ENCODE measurements at regions not wholly inside any gene's neighbourhood (a gene's known extent, or its start where the extent isn't known, plus 50 kb on each side); places are given as distances from the start of the nearest gene placed in this dataset.

DNA sequence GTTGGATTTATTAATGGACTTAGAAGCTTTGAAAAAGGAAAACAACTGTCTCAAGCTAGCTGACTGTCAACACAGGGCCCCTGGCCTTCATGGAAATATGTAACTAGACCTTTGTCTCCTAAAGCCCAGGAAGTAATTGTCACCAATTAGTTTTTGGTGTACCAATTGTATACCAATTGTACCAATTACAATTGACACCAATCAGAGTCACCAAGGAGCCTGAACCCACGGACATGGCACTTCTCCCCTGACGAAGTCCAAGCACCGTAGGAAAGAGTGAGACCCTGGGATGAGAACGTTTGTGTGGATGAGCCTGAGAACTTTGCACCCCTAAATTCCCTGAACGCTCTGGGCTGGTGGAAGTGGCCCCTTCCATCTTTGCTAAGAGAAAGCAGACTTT lies 129.0 kb downstream of the ENGASE start:
- TF ChIP-seq POLR2A (IDR thresholded peaks at IDR 0.05): no peak
- TF ChIP-seq, protein P1, sequence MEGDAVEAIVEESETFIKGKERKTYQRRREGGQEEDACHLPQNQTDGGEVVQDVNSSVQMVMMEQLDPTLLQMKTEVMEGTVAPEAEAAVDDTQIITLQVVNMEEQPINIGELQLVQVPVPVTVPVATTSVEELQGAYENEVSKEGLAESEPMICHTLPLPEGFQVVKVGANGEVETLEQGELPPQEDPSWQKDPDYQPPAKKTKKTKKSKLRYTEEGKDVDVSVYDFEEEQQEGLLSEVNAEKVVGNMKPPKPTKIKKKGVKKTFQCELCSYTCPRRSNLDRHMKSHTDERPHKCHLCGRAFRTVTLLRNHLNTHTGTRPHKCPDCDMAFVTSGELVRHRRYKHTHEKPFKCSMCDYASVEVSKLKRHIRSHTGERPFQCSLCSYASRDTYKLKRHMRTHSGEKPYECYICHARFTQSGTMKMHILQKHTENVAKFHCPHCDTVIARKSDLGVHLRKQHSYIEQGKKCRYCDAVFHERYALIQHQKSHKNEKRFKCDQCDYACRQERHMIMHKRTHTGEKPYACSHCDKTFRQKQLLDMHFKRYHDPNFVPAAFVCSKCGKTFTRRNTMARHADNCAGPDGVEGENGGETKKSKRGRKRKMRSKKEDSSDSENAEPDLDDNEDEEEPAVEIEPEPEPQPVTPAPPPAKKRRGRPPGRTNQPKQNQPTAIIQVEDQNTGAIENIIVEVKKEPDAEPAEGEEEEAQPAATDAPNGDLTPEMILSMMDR (IDR thresholded peaks at IDR 0.05): no peak
- no peak for TF ChIP-seq EP300 (IDR thresholded peaks at IDR 0.05)
- H3K36me3 ChIP-seq: no peaks in the 10 kb centered on the region
- 78 to 79% methylated on average over 5 of the region's 5 CpGs for WGBS, 2 donors
- no peak for DNase-seq (ENCODE audit: low spot score in 2 of 2)
- no peak overlapping the region for H3K27ac ChIP-seq
- H3K4me3 ChIP-seq: no peak overlapping the region
- H3K27me3 ChIP-seq: peaks cover 0 to 10% of the 10 kb centered on the region in 2 donors
- H3K4me1 ChIP-seq: no peaks in the 10 kb centered on the region
- H3K9me3 ChIP-seq: peaks cover 0 to 4% (median 0%) of the 10 kb centered on the region in 4 donors

DNA sequence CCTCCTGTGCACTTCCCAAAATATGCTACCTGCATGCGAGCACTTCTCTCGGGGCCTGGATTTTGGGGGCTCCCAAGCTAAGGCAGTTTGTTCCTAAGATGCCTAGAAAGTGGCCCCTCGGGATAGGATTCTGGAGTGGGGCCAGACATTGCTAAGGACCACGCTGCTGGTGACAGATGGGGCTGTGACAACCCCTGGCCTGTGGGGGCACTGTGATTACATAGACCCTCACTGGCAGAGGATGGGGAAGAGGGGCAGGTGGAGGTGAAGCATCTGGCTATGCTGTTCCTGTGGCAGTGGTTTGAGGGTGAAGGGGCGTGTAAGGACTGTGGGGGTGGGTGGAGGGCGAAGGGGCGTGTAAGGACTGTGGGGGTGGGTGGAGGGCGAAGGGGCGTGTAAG lies 128.4 kb downstream of the ENGASE start:
- Histone ChIP-seq H3K9me3 (peaks cover 0 to 4% (median 0%) of the 10 kb centered on the region in 4 donors), H3K36me3 (no peaks in the 10 kb centered on the region), H3K4me3 (no peak overlapping the region), H3K27ac (no peak overlapping the region), H3K27me3 (peaks cover 0 to 10% of the 10 kb centered on the region in 2 donors), H3K4me1 (no peaks in the 10 kb centered on the region)
- no peak for TF ChIP-seq EP300 (IDR thresholded peaks at IDR 0.05)
- TF ChIP-seq, protein P1 (IDR thresholded peaks at IDR 0.05): no peak
- TF ChIP-seq POLR2A (IDR thresholded peaks at IDR 0.05): no peak
- 61 to 72% methylated on average over 4 to 5 of the region's 9 CpGs for WGBS, 2 donors
- DNase-seq (ENCODE audit: low spot score in 2 of 2): no peak

DNA sequence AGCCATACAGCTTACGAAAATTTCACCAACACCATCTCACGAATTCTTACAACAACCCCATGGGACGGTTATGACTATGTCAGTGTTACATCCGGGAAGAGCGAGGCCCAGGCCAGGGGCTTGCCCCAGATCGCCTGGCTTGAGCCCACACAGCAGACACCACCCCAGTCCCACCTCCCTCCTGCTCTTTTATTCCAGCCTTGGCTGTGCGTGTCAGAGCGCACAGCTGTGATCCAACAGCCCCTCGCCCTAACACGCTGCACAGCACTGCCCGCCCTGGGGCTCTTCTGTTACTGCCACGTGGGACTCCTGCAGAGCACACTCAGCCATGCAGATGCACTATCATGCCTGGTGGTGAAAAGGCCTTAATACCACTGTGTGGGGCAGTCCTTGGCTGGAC lies 127.9 kb downstream of the ENGASE start:
- H3K4me1 ChIP-seq: no peaks in the 10 kb centered on the region
- peaks cover 0 to 4% (median 0%) of the 10 kb centered on the region in 4 donors for H3K9me3 ChIP-seq
- no peak overlapping the region for H3K4me3 ChIP-seq
- H3K27ac ChIP-seq: no peak overlapping the region
- TF ChIP-seq, protein P1 (IDR thresholded peaks at IDR 0.05): no peak
- TF ChIP-seq EP300 (IDR thresholded peaks at IDR 0.05): no peak
- no peak for TF ChIP-seq POLR2A (IDR thresholded peaks at IDR 0.05)
- WGBS, 2 donors: 41 to 52% methylated on average over 10 to 12 of the region's 12 CpGs
- no peaks in the 10 kb centered on the region for H3K36me3 ChIP-seq
- H3K27me3 ChIP-seq: peaks cover 0 to 10% of the 10 kb centered on the region in 2 donors
- no peak for DNase-seq (ENCODE audit: low spot score in 2 of 2)

DNA sequence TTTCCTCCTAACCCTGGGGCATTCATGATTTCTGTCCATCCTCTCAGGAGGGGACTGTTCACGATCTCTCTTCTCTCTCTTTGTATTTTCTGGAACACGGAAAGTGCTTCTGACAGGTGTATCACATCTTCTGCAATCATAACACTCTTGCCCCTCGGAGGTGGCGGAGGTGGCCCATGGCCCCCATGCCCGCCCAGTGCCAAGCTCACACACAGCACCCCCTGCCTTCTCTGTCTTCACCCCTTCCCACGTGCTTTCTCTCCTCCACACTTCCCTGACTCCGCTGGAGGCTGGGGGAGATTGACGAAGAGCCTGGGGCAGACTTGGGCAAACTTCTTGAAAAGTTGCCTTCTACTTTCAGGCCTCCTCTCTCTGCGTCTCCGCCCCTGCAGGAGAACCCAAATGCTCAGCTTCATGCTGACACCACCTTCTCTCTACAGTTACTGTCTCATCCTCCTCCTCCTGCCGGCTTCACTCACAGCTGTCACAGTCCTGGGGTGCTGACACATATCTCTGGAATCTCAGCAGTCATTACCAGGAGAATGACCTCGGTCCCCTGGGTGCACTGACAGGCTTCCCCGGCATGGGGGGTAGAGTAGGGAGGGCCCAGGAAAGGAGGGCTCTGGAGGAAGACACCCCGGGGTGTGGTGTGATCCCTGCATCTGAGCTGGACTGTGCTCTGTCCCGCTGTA lies 127.1 kb downstream of the ENGASE start:
- DNase-seq (ENCODE audit: low spot score in 2 of 2): no peak
- Histone ChIP-seq H3K4me3 (no peak overlapping the region), H3K36me3 (no peaks in the 10 kb centered on the region), H3K9me3 (peaks cover 0 to 4% (median 0%) of the 10 kb centered on the region in 4 donors), H3K4me1 (no peaks in the 10 kb centered on the region), H3K27ac (no peak overlapping the region), H3K27me3 (peaks cover 0 to 10% of the 10 kb centered on the region in 2 donors)
- TF ChIP-seq, protein P1 (IDR thresholded peaks at IDR 0.05): no peak
- TF ChIP-seq POLR2A (IDR thresholded peaks at IDR 0.05) (no peak), EP300 (IDR thresholded peaks at IDR 0.05) (no peak)
- 51 to 54% methylated on average over 15 of the region's 15 CpGs for WGBS, 2 donors

DNA sequence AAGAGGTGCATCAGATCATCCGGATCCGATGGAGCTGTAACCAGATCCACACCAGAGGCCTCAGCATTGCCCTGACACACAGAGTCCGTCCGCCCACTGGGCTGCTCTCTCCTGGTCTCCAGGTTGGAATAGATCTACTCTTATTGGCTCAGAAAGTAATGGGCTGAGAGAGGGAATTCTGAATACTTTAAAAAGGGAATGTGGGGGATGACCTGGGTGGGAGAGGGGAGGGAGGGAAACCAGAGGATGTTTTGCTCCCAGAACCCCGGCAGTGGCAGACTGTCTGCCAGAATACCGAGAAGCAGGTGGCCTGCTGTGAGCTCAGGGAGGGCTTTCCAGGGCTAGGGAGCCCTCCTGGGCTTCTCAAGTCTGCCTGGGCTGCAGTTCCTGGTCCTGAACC lies 126.5 kb downstream of the ENGASE start:
- Histone ChIP-seq H3K4me1 (no peaks in the 10 kb centered on the region), H3K4me3 (no peak overlapping the region), H3K9me3 (peaks cover 0 to 4% (median 0%) of the 10 kb centered on the region in 4 donors), H3K27me3 (peaks cover 0 to 10% of the 10 kb centered on the region in 2 donors), H3K27ac (no peak overlapping the region), H3K36me3 (no peaks in the 10 kb centered on the region)
- no peak for DNase-seq (ENCODE audit: low spot score in 2 of 2)
- 21% methylated on average over 6 of the region's 6 CpGs for WGBS, 2 donors
- TF ChIP-seq, protein P1 (IDR thresholded peaks at IDR 0.05): no peak
- no peak for TF ChIP-seq POLR2A (IDR thresholded peaks at IDR 0.05)
- no peak for TF ChIP-seq EP300 (IDR thresholded peaks at IDR 0.05)

All from tibial nerve (tissue), 4 donors.